ENCODE measurements at regions not wholly inside any gene's neighbourhood (a gene's known extent, or its start where the extent isn't known, plus 50 kb on each side); places are given as distances from the start of the nearest gene placed in this dataset.

DNA sequence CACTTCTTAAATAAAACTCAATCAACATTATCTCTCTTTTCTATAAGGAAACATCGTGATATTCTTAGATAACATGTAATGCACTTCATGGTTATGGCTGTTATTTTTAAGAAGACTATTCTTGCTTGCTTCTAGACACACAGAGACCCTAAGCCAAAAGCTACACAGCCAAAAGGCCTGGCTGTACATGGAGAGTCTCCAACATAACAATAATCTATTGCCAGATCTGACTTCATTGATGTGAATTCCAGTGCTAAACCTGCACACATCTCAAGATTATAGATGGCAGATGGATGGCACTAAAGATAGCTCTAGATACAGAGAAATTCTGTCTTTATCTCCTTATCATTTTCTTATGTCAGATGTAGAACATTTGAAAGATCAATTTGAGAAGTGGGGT, 811.6 kb upstream of the ZNF608 start:
- intact Hi-C loops (cut with micrococcal nuclease; ENCODE audit: unreplicated experiment), result no loop called here

DNA sequence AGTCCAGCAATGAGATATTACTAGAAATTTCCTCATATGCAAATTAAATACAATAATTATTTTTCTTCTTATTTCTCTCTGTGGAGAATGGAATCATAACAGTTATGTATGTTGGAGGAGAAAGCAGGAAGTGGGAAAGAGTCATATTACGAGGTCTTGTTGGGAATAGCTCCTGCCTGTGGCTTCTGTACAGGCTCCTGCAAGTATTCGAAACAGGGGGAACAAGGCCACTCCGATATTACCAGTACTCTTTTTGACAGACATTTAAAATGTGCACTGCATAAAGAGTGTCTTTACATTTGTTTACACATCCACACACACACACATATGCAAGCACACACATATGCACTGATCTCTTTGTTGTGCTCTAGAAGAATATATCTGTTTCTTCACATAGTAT, 812.0 kb upstream of the ZNF608 start:
- BruUV-seq (replicated peaks), result no TSS peak
- H3K27ac ChIP-seq (ENCODE audit: low read length), result peak overlapping the region; percentile 68
- POLR2A ChIA-PET, result no interaction called here
- H3K27me3 ChIP-seq (ENCODE audit: control insufficient read depth, insufficient read depth, low read length), result no peaks in the 10 kb centered on the region
- in situ Hi-C loops (cut with HindIII; ENCODE audit: low pct_unique_long_range_greater_than_20kb, low sequenced_read_pairs), result no loop called here
- peaks cover 13% of the 10 kb centered on the region for H3K4me1 ChIP-seq (ENCODE audit: control insufficient read depth, insufficient read depth, low read length)
- ATAC-seq (peak; percentile 35; the same call in 1 of the 2 replicates), DNase-seq (ENCODE audit: low read depth, low spot score) (no peak)
- CTCF ChIA-PET, result no interaction called here
- H3K9me3 ChIP-seq (ENCODE audit: control insufficient read depth, insufficient read depth, low read depth, low read length), result no peaks in the 10 kb centered on the region
- intact Hi-C loops (cut with micrococcal nuclease; ENCODE audit: unreplicated experiment), result no loop called here
- TF ChIP-seq TCF7L2 (IDR thresholded peaks at IDR 0.05; ENCODE audit: low read depth, low read length) (no peak), SIN3A (IDR thresholded peaks at IDR 0.05; ENCODE audit: borderline replicate concordance, insufficient read depth, low read depth, low read length) (no peak), POLR2AphosphoS5 (IDR thresholded peaks at IDR 0.05; ENCODE audit: low read depth, low read length) (no peak)
- TF ChIP-seq, protein P1, sequence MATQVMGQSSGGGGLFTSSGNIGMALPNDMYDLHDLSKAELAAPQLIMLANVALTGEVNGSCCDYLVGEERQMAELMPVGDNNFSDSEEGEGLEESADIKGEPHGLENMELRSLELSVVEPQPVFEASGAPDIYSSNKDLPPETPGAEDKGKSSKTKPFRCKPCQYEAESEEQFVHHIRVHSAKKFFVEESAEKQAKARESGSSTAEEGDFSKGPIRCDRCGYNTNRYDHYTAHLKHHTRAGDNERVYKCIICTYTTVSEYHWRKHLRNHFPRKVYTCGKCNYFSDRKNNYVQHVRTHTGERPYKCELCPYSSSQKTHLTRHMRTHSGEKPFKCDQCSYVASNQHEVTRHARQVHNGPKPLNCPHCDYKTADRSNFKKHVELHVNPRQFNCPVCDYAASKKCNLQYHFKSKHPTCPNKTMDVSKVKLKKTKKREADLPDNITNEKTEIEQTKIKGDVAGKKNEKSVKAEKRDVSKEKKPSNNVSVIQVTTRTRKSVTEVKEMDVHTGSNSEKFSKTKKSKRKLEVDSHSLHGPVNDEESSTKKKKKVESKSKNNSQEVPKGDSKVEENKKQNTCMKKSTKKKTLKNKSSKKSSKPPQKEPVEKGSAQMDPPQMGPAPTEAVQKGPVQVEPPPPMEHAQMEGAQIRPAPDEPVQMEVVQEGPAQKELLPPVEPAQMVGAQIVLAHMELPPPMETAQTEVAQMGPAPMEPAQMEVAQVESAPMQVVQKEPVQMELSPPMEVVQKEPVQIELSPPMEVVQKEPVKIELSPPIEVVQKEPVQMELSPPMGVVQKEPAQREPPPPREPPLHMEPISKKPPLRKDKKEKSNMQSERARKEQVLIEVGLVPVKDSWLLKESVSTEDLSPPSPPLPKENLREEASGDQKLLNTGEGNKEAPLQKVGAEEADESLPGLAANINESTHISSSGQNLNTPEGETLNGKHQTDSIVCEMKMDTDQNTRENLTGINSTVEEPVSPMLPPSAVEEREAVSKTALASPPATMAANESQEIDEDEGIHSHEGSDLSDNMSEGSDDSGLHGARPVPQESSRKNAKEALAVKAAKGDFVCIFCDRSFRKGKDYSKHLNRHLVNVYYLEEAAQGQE (IDR thresholded peaks at IDR 0.05; ENCODE audit: insufficient read depth in 1 of 2, low read depth in 2 of 2, low read length in 1 of 2), result no peak
- TF ChIP-seq, protein P2, sequence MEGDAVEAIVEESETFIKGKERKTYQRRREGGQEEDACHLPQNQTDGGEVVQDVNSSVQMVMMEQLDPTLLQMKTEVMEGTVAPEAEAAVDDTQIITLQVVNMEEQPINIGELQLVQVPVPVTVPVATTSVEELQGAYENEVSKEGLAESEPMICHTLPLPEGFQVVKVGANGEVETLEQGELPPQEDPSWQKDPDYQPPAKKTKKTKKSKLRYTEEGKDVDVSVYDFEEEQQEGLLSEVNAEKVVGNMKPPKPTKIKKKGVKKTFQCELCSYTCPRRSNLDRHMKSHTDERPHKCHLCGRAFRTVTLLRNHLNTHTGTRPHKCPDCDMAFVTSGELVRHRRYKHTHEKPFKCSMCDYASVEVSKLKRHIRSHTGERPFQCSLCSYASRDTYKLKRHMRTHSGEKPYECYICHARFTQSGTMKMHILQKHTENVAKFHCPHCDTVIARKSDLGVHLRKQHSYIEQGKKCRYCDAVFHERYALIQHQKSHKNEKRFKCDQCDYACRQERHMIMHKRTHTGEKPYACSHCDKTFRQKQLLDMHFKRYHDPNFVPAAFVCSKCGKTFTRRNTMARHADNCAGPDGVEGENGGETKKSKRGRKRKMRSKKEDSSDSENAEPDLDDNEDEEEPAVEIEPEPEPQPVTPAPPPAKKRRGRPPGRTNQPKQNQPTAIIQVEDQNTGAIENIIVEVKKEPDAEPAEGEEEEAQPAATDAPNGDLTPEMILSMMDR (IDR thresholded peaks at IDR 0.05), result no peak
- H3K36me3 ChIP-seq (ENCODE audit: control insufficient read depth, insufficient read depth, low read length), result no peaks in the 10 kb centered on the region
- no peak overlapping the region for H3K4me3 ChIP-seq (ENCODE audit: low read depth in 2 of 2, low read length in 2 of 2)

More for the DNA sequence above, 811.6 kb upstream of the ZNF608 start:
- Histone ChIP-seq H3K36me3 (ENCODE audit: control insufficient read depth, insufficient read depth, low read length) (no peaks in the 10 kb centered on the region), H3K4me3 (ENCODE audit: low read depth in 2 of 2, low read length in 2 of 2) (no peak overlapping the region), H3K4me1 (ENCODE audit: control insufficient read depth, insufficient read depth, low read length) (peaks cover 13% of the 10 kb centered on the region), H3K9me3 (ENCODE audit: control insufficient read depth, insufficient read depth, low read depth, low read length) (no peaks in the 10 kb centered on the region), H3K27me3 (ENCODE audit: control insufficient read depth, insufficient read depth, low read length) (no peaks in the 10 kb centered on the region), H3K27ac (ENCODE audit: low read length) (peak overlapping the region; percentile 68)
- ChIA-PET CTCF (no interaction called here), POLR2A (no interaction called here)
- no TSS peak for BruUV-seq (replicated peaks)
- TF ChIP-seq TCF7L2 (IDR thresholded peaks at IDR 0.05; ENCODE audit: low read depth, low read length), result no peak
- TF ChIP-seq POLR2AphosphoS5 (IDR thresholded peaks at IDR 0.05; ENCODE audit: low read depth, low read length), result no peak
- TF ChIP-seq, protein P1 (IDR thresholded peaks at IDR 0.05; ENCODE audit: insufficient read depth in 1 of 2, low read depth in 2 of 2, low read length in 1 of 2), result no peak
- TF ChIP-seq, protein P2 (IDR thresholded peaks at IDR 0.05), result no peak
- in situ Hi-C loops (cut with HindIII; ENCODE audit: low pct_unique_long_range_greater_than_20kb, low sequenced_read_pairs), result no loop called here
- DNase-seq (ENCODE audit: low read depth, low spot score) (no peak), ATAC-seq (no peak)
